H9 (cell line): ENCODE measurements at regions not wholly inside any gene's neighbourhood (a gene's known extent, or its start where the extent isn't known, plus 50 kb on each side); places are given as distances from the start of the nearest gene placed in this dataset.

Source experiments
- DNase-seq: peaks from one replicate; pipeline ENCODE4 v3.0.0-alpha.2; 2017
- H2AFZ ChIP-seq: one replicate; pipeline ENCODE4 v1.6.1; 2013; ENCODE audit warnings: mild to moderate bottlenecking, low read length, control low read depth, moderate library complexity
- H2AK5ac ChIP-seq: 2 replicates; pipeline ENCODE4 v1.6.1; 2013; ENCODE audit warnings: low read length, control low read depth, mixed read lengths; ENCODE audit not compliant: insufficient read length
- H2BK120ac ChIP-seq: one replicate; pipeline ENCODE4 v1.6.1; 2013; ENCODE audit warnings: low read depth, mild to moderate bottlenecking, low read length, control low read depth, inconsistent platforms; ENCODE audit not compliant: poor library complexity, severe bottlenecking
- H2BK12ac ChIP-seq: 2 replicates; pipeline ENCODE4 v1.6.1; 2013; ENCODE audit warnings: low read length, control low read depth, mixed read lengths, low read depth; ENCODE audit not compliant: insufficient read length
- H2BK15ac ChIP-seq: 2 replicates; pipeline ENCODE4 v1.6.1; 2013; ENCODE audit warnings: low read depth, low read length, control low read depth
- H2BK20ac ChIP-seq: one replicate; pipeline ENCODE4 v1.6.1; 2013; ENCODE audit warnings: low read depth, mild to moderate bottlenecking, low read length, control low read depth, inconsistent platforms; ENCODE audit not compliant: poor library complexity, severe bottlenecking
- H2BK5ac ChIP-seq: 2 replicates; pipeline ENCODE4 v1.6.1; 2013; ENCODE audit warnings: low read length, control low read depth, mixed read lengths; ENCODE audit not compliant: insufficient read length
- H3K14ac ChIP-seq: 2 replicates; pipeline ENCODE4 v1.6.1; 2013; ENCODE audit warnings: low read length, control low read depth; ENCODE audit not compliant: insufficient read depth
- H3K18ac ChIP-seq: 2 replicates; pipeline ENCODE4 v1.6.1; 2013; ENCODE audit warnings: low read depth, mild to moderate bottlenecking, mixed read lengths, low read length, control low read depth; ENCODE audit not compliant: insufficient read length
- H3K23ac ChIP-seq: 2 replicates; pipeline ENCODE4 v1.6.1; 2013; ENCODE audit warnings: low read length, control low read depth, mixed read lengths, low read depth; ENCODE audit not compliant: insufficient read length
- H3K23me2 ChIP-seq: 2 replicates; pipeline ENCODE4 v1.6.1; 2013; ENCODE audit warnings: low read depth, mild to moderate bottlenecking, mixed read lengths, low read length, control low read depth; ENCODE audit not compliant: insufficient read length, poor library complexity, severe bottlenecking
- H3K27ac ChIP-seq: 2 replicates; pipeline ENCODE4 v1.5.1; 2013; ENCODE audit warnings: low read length, control low read depth, mixed read lengths, low read depth; ENCODE audit not compliant: insufficient read length
- H3K27me3 ChIP-seq: 2 replicates; pipeline ENCODE4 v1.6.1; 2013; ENCODE audit warnings: low read length, control low read depth, inconsistent platforms; ENCODE audit not compliant: insufficient read depth
- H3K4ac ChIP-seq: 2 replicates; pipeline ENCODE4 v1.6.1; 2013; ENCODE audit warnings: low read depth, mild to moderate bottlenecking, control low read depth, inconsistent platforms, low read length, moderate library complexity
- H3K4me1 ChIP-seq: 2 replicates; pipeline ENCODE4 v1.6.1; 2013; ENCODE audit warnings: low read length, control low read depth, inconsistent platforms; ENCODE audit not compliant: insufficient read depth
- H3K4me2 ChIP-seq: 2 replicates; pipeline ENCODE4 v1.6.1; 2013; ENCODE audit warnings: low read length, control low read depth, mixed read lengths; ENCODE audit not compliant: insufficient read length, insufficient read depth
- H3K56ac ChIP-seq: 2 replicates; pipeline ENCODE4 v1.6.1; 2013; ENCODE audit warnings: low read depth, mild to moderate bottlenecking, mixed read lengths, low read length, control low read depth; ENCODE audit not compliant: insufficient read length
- H3K79me1 ChIP-seq: 2 replicates; pipeline ENCODE4 v1.6.1; 2013; ENCODE audit warnings: low read depth, mild to moderate bottlenecking, moderate library complexity, low read length, control low read depth, inconsistent platforms; ENCODE audit not compliant: insufficient read depth, poor library complexity, severe bottlenecking
- H3K79me2 ChIP-seq: 2 replicates; pipeline ENCODE4 v1.6.1; 2013; ENCODE audit warnings: low read length, control low read depth, inconsistent platforms; ENCODE audit not compliant: insufficient read depth
- H3K9ac ChIP-seq: 2 replicates; pipeline ENCODE4 v1.6.1; 2013; ENCODE audit warnings: low read length, control low read depth, mixed read lengths; ENCODE audit not compliant: insufficient read length; ENCODE audit errors: extremely low read depth
- H3K9me3 ChIP-seq: one replicate; pipeline ENCODE4 v1.6.1; 2013; ENCODE audit warnings: low read depth, low read length, inconsistent platforms; ENCODE audit not compliant: control insufficient read depth
- H3T11ph ChIP-seq: one replicate; pipeline ENCODE4 v1.6.1; 2013; ENCODE audit warnings: mild to moderate bottlenecking, low read length, control low read depth, inconsistent platforms
- H4K20me1 ChIP-seq: one replicate; pipeline ENCODE4 v1.6.1; 2013; ENCODE audit not compliant: control insufficient read depth, insufficient read length, insufficient read depth
- H4K5ac ChIP-seq: 2 replicates; pipeline ENCODE4 v1.6.1; 2013; ENCODE audit warnings: low read depth, mild to moderate bottlenecking, mixed read lengths, low read length, control low read depth; ENCODE audit not compliant: insufficient read length
- H4K8ac ChIP-seq: replicated peaks from 2 replicates; pipeline ENCODE4 v1.6.1; 2013; ENCODE audit warnings: low read length, control low read depth, mixed read lengths, low read depth; ENCODE audit not compliant: insufficient read length
- H4K91ac ChIP-seq: 2 replicates; pipeline ENCODE4 v1.6.1; 2013; ENCODE audit warnings: low read depth, mild to moderate bottlenecking, moderate library complexity, mixed read lengths, low read length, control low read depth; ENCODE audit not compliant: insufficient read length
- H3K27ac Mint-ChIP-seq, 3 experiments: 2 replicates in 2 of 3; 3 replicates in 1 of 3; pipeline ENCODE4 v1.8.0; 2020 to 2021; ENCODE audit warnings: mixed read lengths in 3 of 3, mild to moderate bottlenecking in 1 of 3, moderate library complexity in 1 of 3
- H3K27me3 Mint-ChIP-seq: 2 replicates; pipeline ENCODE4 v1.8.0; 2021; ENCODE audit warnings: low read depth, mild to moderate bottlenecking, moderate library complexity, mixed read lengths
- H3K36me3 Mint-ChIP-seq, 3 experiments: 2 replicates in 2 of 3; 3 replicates in 1 of 3; pipeline ENCODE4 v1.8.0; 2020 to 2021; ENCODE audit warnings: low read depth in 3 of 3, mixed read lengths in 3 of 3; ENCODE audit not compliant: insufficient read depth in 1 of 3
- H3K4me1 Mint-ChIP-seq, 2 experiments: 2 replicates each; pipeline ENCODE4 v1.8.0; 2020; ENCODE audit warnings: mixed read lengths in 2 of 2
- H3K4me3 Mint-ChIP-seq, 2 experiments: 2 replicates in 1 of 2; 3 replicates in 1 of 2; pipeline ENCODE4 v1.8.0; 2020 to 2021; ENCODE audit warnings: mild to moderate bottlenecking in 2 of 2, mixed read lengths in 2 of 2, moderate library complexity in 1 of 2
- H3K9me3 Mint-ChIP-seq, 2 experiments: 2 replicates in 1 of 2; 3 replicates in 1 of 2; pipeline ENCODE4 v1.8.0; 2020; ENCODE audit warnings: mild to moderate bottlenecking in 2 of 2, mixed read lengths in 2 of 2, moderate library complexity in 1 of 2
- WGBS: extraction: QIAGEN DNeasy Blood & Tissue Kit; methylation state at CpG from one replicate; pipeline ENCODE4 v1.1.7; 2013; ENCODE audit warnings: missing lambda C conversion rate, low lambda C conversion rate, mixed read lengths; ENCODE audit not compliant: insufficient read length; ENCODE audit errors: extremely low coverage; 5-methylcytosine and 5-hydroxymethylcytosine counted together
- TF ChIP-seq, protein P1 (sequence below): fragments of 200-600 bp; sonication (generic); conservative IDR thresholded peaks from 3 replicates; pipeline ENCODE4 v1.8.0; 2021; ENCODE audit warnings: antibody characterized with exemption, mild to moderate bottlenecking

DNA sequence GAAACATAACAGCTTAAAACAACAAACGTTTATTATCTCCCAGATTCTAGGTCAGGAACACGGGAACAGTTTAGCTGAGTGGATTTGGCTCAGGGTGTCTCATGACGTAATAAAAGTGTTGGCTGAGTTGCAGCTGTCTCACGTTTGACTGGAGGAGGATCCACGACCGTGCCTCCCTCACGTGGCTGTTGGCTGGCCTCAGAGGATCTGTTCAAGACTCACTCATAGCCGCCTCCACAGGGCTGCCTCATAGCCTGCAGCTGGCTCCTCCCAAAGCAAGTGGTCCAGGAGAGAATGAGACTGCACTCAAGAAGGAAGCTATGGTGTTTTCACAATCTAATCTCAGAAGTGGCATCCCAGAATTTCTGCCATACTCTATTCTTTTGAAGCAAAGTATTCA lies 167.1 kb downstream of the RPRM start:
- no peak overlapping the region for H3K4me3 Mint-ChIP-seq
- no peaks in the 10 kb centered on the region for H3K4me1 Mint-ChIP-seq
- H3K27ac ChIP-seq = no peak overlapping the region
- no peaks in the 10 kb centered on the region for H3K36me3 Mint-ChIP-seq
- no peak overlapping the region for H4K8ac ChIP-seq
- H3K27me3 Mint-ChIP-seq = no peaks in the 10 kb centered on the region
- no peak overlapping the region for H2BK120ac ChIP-seq
- H3K9me3 ChIP-seq = no peaks in the 10 kb centered on the region
- no peak overlapping the region for H2BK12ac ChIP-seq
- no peak overlapping the region for H2BK15ac ChIP-seq
- no peak overlapping the region for H3K56ac ChIP-seq
- WGBS = no CpG with 5 or more reads among the region's 8 CpGs
- no peak overlapping the region for H3K9ac ChIP-seq
- DNase-seq = no peak
- H3K27me3 ChIP-seq = no peaks in the 10 kb centered on the region
- H3T11ph ChIP-seq = no peak overlapping the region
- no peaks in the 10 kb centered on the region for H3K79me2 ChIP-seq
- H2AFZ ChIP-seq = no peak overlapping the region
- H3K27ac Mint-ChIP-seq = no peak overlapping the region
- no peak overlapping the region for H3K14ac ChIP-seq
- H2AK5ac ChIP-seq = no peak overlapping the region
- H4K20me1 ChIP-seq = no peaks in the 10 kb centered on the region
- H3K9me3 Mint-ChIP-seq = no peaks in the 10 kb centered on the region
- H3K4ac ChIP-seq = no peak overlapping the region
- no peak overlapping the region for H3K23ac ChIP-seq
- no peak overlapping the region for H3K18ac ChIP-seq
- H3K79me1 ChIP-seq = no peaks in the 10 kb centered on the region
- H3K4me2 ChIP-seq = no peak overlapping the region
- no peak overlapping the region for H2BK5ac ChIP-seq
- H4K5ac ChIP-seq = no peak overlapping the region
- no peaks in the 10 kb centered on the region for H3K23me2 ChIP-seq
- no peak overlapping the region for H2BK20ac ChIP-seq
- no peak overlapping the region for H4K91ac ChIP-seq
- TF ChIP-seq, protein P1, sequence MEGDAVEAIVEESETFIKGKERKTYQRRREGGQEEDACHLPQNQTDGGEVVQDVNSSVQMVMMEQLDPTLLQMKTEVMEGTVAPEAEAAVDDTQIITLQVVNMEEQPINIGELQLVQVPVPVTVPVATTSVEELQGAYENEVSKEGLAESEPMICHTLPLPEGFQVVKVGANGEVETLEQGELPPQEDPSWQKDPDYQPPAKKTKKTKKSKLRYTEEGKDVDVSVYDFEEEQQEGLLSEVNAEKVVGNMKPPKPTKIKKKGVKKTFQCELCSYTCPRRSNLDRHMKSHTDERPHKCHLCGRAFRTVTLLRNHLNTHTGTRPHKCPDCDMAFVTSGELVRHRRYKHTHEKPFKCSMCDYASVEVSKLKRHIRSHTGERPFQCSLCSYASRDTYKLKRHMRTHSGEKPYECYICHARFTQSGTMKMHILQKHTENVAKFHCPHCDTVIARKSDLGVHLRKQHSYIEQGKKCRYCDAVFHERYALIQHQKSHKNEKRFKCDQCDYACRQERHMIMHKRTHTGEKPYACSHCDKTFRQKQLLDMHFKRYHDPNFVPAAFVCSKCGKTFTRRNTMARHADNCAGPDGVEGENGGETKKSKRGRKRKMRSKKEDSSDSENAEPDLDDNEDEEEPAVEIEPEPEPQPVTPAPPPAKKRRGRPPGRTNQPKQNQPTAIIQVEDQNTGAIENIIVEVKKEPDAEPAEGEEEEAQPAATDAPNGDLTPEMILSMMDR = no peak
- H3K4me1 ChIP-seq = no peaks in the 10 kb centered on the region
